K562 (cell line): ENCODE measurements at regions not wholly inside any gene's neighbourhood (a gene's known extent, or its start where the extent isn't known, plus 50 kb on each side); places are given as distances from the start of the nearest gene placed in this dataset.

Source experiments
- ATAC-seq: fragments of 200-7000 bp; cut with Tn5 transposase; 3 replicates; pipeline ENCODE4 v1.9.1; 2020; ENCODE audit warnings: moderate library complexity
- BruUV-seq: library from RNA; stranded (reverse); fragments of 400-500 nt; replicated peaks from 2 replicates; lab custom pipeline; 2021; lab: Mats Ljungman, UMichigan
- CTCF ChIA-PET: fragments of 300-600 bp; formaldehyde crosslinking; extraction: SDS; loops from one replicate; lab custom pipeline; 2021; ENCODE audit warnings: low intra/inter-chr PET ratio; lab: Yijun Ruan, JAX
- POLR2A ChIA-PET: fragments of 300-600, 350-650 bp; sonication (Branson Sonifier 250); formaldehyde crosslinking; extraction: SDS; loops from one replicate; lab custom pipeline; 2021; ENCODE audit warnings: antibody characterized with exemption, inconsistent platforms; lab: Yijun Ruan, JAX
- DNase-seq, 4 experiments: peaks; one replicate each; pipeline versions ENCODE4 v3.0.0 to v3.0.0-alpha.2; 2011 to 2018; ENCODE audit warnings: low spot score in 3 of 4, mixed read lengths in 3 of 4; ENCODE audit errors: extremely low read depth in 1 of 4
- FAIRE-seq: peaks from 2 replicates; lab custom pipeline; 2011; peaks lifted over from hg19 to GRCh38; lab: Jason Lieb, UNC
- H2AFZ ChIP-seq: 2 replicates; pipeline ENCODE4 v1.6.0; 2011; ENCODE audit warnings: low read depth, low read length, control low read depth, inconsistent platforms
- H3K27ac ChIP-seq: fragments of 200-600 bp; 3 replicates; pipeline ENCODE4 v1.8.0; 2011; ENCODE audit warnings: low read depth, mild to moderate bottlenecking, control low read depth, inconsistent platforms, low read length, moderate library complexity, mixed read lengths; ENCODE audit errors: extremely low read depth
- H3K27me3 ChIP-seq, 2 experiments: fragments of 300-600 bp in 1 of 2; 2 replicates in 1 of 2; 3 replicates in 1 of 2; pipeline versions ENCODE4 v1.6.0 to v1.8.0; 2011; ENCODE audit warnings: inconsistent platforms in 2 of 2, low read length in 2 of 2, mild to moderate bottlenecking in 1 of 2, mixed read lengths in 1 of 2, moderate library complexity in 1 of 2; ENCODE audit not compliant: control insufficient read depth in 2 of 2, insufficient read depth in 2 of 2
- H3K36me3 ChIP-seq: fragments of 300-600 bp; 3 replicates; pipeline ENCODE4 v1.8.0; 2011; ENCODE audit warnings: mild to moderate bottlenecking, low read length, inconsistent platforms; ENCODE audit not compliant: control insufficient read depth, insufficient read depth
- H3K4me1 ChIP-seq, 2 experiments: fragments of 200-600 bp in 1 of 2; replicated peaks in 1 of 2; 2 replicates in 1 of 2; 3 replicates in 1 of 2; pipeline versions ENCODE4 v1.5.1 to v1.8.0; 2011; ENCODE audit warnings: inconsistent platforms in 2 of 2, low read length in 2 of 2, mild to moderate bottlenecking in 1 of 2, mixed read lengths in 1 of 2, moderate library complexity in 1 of 2; ENCODE audit not compliant: control insufficient read depth in 2 of 2, insufficient read depth in 2 of 2
- H3K4me2 ChIP-seq: 2 replicates; pipeline ENCODE4 v1.6.1; 2011; ENCODE audit warnings: low read length, control low read depth, inconsistent platforms, mixed read lengths; ENCODE audit not compliant: insufficient read depth
- H3K4me3 ChIP-seq: fragments of 200-600 bp; sonication (generic), shearing (Covaris generic); 2 replicates; pipeline ENCODE4 v1.5.1; 2016; ENCODE audit warnings: control low read depth, inconsistent platforms
- H3K79me2 ChIP-seq: fragments of 200-600 bp; 3 replicates; pipeline ENCODE4 v1.8.0; 2011; ENCODE audit warnings: low read length, inconsistent platforms; ENCODE audit not compliant: control insufficient read depth, insufficient read depth
- H3K9ac ChIP-seq, 2 experiments: 2 replicates each; pipeline versions ENCODE4 v1.6.0 to v1.6.1; 2011; ENCODE audit warnings: low read depth in 2 of 2, low read length in 2 of 2, control low read depth in 1 of 2, inconsistent platforms in 1 of 2, mild to moderate bottlenecking in 1 of 2, mixed read lengths in 1 of 2; ENCODE audit not compliant: insufficient read depth in 1 of 2
- H3K9me1 ChIP-seq: one replicate; pipeline ENCODE4 v1.6.0; 2011; ENCODE audit warnings: inconsistent platforms, mild to moderate bottlenecking, low read length, moderate library complexity; ENCODE audit not compliant: control insufficient read depth, insufficient read depth
- H3K9me3 ChIP-seq: replicated peaks from 2 replicates; pipeline ENCODE4 v1.5.1; 2011; ENCODE audit warnings: low read depth, low read length, inconsistent platforms; ENCODE audit not compliant: control insufficient read depth, insufficient read depth
- H4K20me1 ChIP-seq: replicated peaks from 2 replicates; pipeline ENCODE4 v1.6.1; 2011; ENCODE audit warnings: low read length, inconsistent platforms, mixed read lengths; ENCODE audit not compliant: control insufficient read depth, insufficient read depth
- MCM2 ChIP-seq: fragments of 450-650 bp; IDR thresholded peaks from 2 replicates; pipeline ENCODE4 v1.6.1; 2017; ENCODE audit warnings: low read depth, mild to moderate bottlenecking
- NFYB ChIP-seq: IDR thresholded peaks from 2 replicates; pipeline ENCODE4 v1.6.1; 2011; ENCODE audit warnings: mild to moderate bottlenecking, moderate library complexity; ENCODE audit not compliant: insufficient read length; ENCODE audit errors: extremely low read depth
- POLR2A ChIP-seq: fragments of 450-650 bp; conservative IDR thresholded peaks from 2 replicates; pipeline ENCODE4 v1.6.1; 2016
- RFX7 ChIP-seq: fragments of 250-450 bp; sonication (Bioruptor Pico); IDR thresholded peaks from 2 replicates; pipeline ENCODE4 v1.5.1; 2021; ENCODE audit warnings: mild to moderate bottlenecking
- SIN3A ChIP-seq, 2 experiments: fragments of 150-350 bp in 1 of 2; IDR thresholded peaks; 2 replicates each; pipeline ENCODE4 v1.6.1; 2011 to 2016; ENCODE audit warnings: borderline replicate concordance in 2 of 2, low read depth in 2 of 2, low read length in 2 of 2, mild to moderate bottlenecking in 2 of 2, moderate library complexity in 2 of 2; ENCODE audit not compliant: control insufficient read depth in 1 of 2
- ZBTB1 ChIP-seq: sonication (generic); formaldehyde crosslinking; IDR thresholded peaks from 2 replicates; pipeline ENCODE4 v1.8.1; 2023; ENCODE audit warnings: missing genetic modification reagents, low read depth, mild to moderate bottlenecking, borderline replicate concordance
- ZBTB33 ChIP-seq: sonication (generic); formaldehyde crosslinking; IDR thresholded peaks from 2 replicates; pipeline ENCODE4 v1.8.1; 2023; ENCODE audit warnings: mild to moderate bottlenecking, missing genetic modification reagents
- ZC3H4 ChIP-seq: sonication (generic); formaldehyde crosslinking; IDR thresholded peaks from 2 replicates; pipeline ENCODE4 v1.9.0; 2021; ENCODE audit warnings: missing genetic modification reagents, borderline replicate concordance
- ZNF124 ChIP-seq: sonication (generic); formaldehyde crosslinking; IDR thresholded peaks from 2 replicates; pipeline ENCODE4 v1.8.1; 2022; ENCODE audit warnings: missing genetic modification reagents
- ZNF140 ChIP-seq: fragments of 250-450 bp; sonication (Bioruptor Pico); IDR thresholded peaks from 2 replicates; pipeline ENCODE4 v1.8.0; 2021; ENCODE audit warnings: moderate library complexity, mild to moderate bottlenecking, inconsistent platforms
- ZNF282 ChIP-seq: sonication (generic); formaldehyde crosslinking; IDR thresholded peaks from 2 replicates; pipeline ENCODE4 v1.8.1; 2023; ENCODE audit warnings: missing genetic modification reagents
- ZNF3 ChIP-seq: fragments of 250-450 bp; sonication (Bioruptor Pico); IDR thresholded peaks from 2 replicates; pipeline ENCODE4 v1.5.0; 2021; ENCODE audit warnings: mild to moderate bottlenecking, moderate library complexity
- WGBS: fragments of 100-300 bp; shearing (Covaris generic); methylation state at CpG from one replicate; pipeline ENCODE4 v1.1.6; 2016; ENCODE audit warnings: low coverage, mixed read lengths; ENCODE audit not compliant: insufficient coverage; ENCODE audit errors: missing lambda C conversion rate; 5-methylcytosine and 5-hydroxymethylcytosine counted together
- in situ Hi-C: fragments of 300-500 bp; cut with MboI; formaldehyde crosslinking; loops from 4 replicates; pipeline ENCODE4 v1.15.0; 2018; ENCODE audit warnings: inconsistent platforms, mixed read lengths
- intact Hi-C: fragments of 100-400 bp; cut with micrococcal nuclease; formaldehyde crosslinking; loops from 2 replicates; pipeline ENCODE4 v1.14.2; 2022

- no peak for TF ChIP-seq ZNF282 (CRISPR knock-in tag)
These were observed 133.3 kb downstream of the BOD1 start (continued) for GRCh38 chr5:173483160-173483559.

GRCh38 chr5:173481821-173482220 is 134.6 kb downstream of the BOD1 start:
- FAIRE-seq (no peak), ATAC-seq (no peak), DNase-seq (no peak)
- H3K36me3 ChIP-seq, result no peaks in the 10 kb centered on the region
- no peaks in the 10 kb centered on the region for H3K9me3 ChIP-seq
- H3K9me1 ChIP-seq, result no peaks in the 10 kb centered on the region
- ChIA-PET POLR2A (interaction anchor here (1.2 kb wide), 1 partner anchor 49 kb away, joined by 3 read pairs; no protein-coding TSS in a partner anchor), CTCF (no interaction called here)
- H3K4me2 ChIP-seq, result no peak overlapping the region
- no peak overlapping the region for H2AFZ ChIP-seq
- WGBS, result 0% methylated on average over 5 of the region's 5 CpGs
- H3K27ac ChIP-seq, result no peak overlapping the region
- in situ Hi-C loops (no loop called here), intact Hi-C loops (no loop called here)
- no peaks in the 10 kb centered on the region for H4K20me1 ChIP-seq
- no TSS peak for BruUV-seq
- no peak overlapping the region for H3K9ac ChIP-seq
- TF ChIP-seq ZNF140 (CRISPR knock-in tag), result no peak
- TF ChIP-seq ZNF124 (CRISPR knock-in tag), result no peak
- no peak for TF ChIP-seq NFYB
- TF ChIP-seq SIN3A (IDR thresholded peaks at IDR 0.05; ENCODE audit: borderline replicate concordance in 2 of 2, control insufficient read depth in 1 of 2, low read depth in 2 of 2, low read length in 2 of 2), result no peak
- no peak for TF ChIP-seq RFX7 (CRISPR knock-in tag)
- no peak for TF ChIP-seq POLR2A
- no peak for TF ChIP-seq ZNF3 (CRISPR knock-in tag)
- TF ChIP-seq ZBTB1 (CRISPR knock-in tag), result no peak
- TF ChIP-seq ZC3H4 (CRISPR knock-in tag), result no peak
- TF ChIP-seq MCM2, result no peak
- TF ChIP-seq ZBTB33 (CRISPR knock-in tag), result no peak
- H3K27me3 ChIP-seq, result peaks cover 25 to 61% of the 10 kb centered on the region in 2 experiments
- H3K4me3 ChIP-seq, result no peak overlapping the region
- H3K79me2 ChIP-seq, result no peaks in the 10 kb centered on the region
- H3K4me1 ChIP-seq, result no peaks in the 10 kb centered on the region
